NCI-H146 (cell line): ENCODE measurements at regions not wholly inside any gene's neighbourhood (a gene's known extent, or its start where the extent isn't known, plus 50 kb on each side); places are given as distances from the start of the nearest gene placed in this dataset.
"Not testable (repeated sequence)": the region's sequence is repeated elsewhere in the genome, so short reads cannot be mapped to it uniquely, and the experiment has no call there.

Experiments
- DNase-seq: peaks from one replicate; lab custom pipeline; 2025; lab: John Stamatoyannopoulos, UW

GRCh38 chrX:26873736-26874135 is 589.4 kb downstream of the PPP4R3C start:
- DNase-seq = no peak

DNA sequence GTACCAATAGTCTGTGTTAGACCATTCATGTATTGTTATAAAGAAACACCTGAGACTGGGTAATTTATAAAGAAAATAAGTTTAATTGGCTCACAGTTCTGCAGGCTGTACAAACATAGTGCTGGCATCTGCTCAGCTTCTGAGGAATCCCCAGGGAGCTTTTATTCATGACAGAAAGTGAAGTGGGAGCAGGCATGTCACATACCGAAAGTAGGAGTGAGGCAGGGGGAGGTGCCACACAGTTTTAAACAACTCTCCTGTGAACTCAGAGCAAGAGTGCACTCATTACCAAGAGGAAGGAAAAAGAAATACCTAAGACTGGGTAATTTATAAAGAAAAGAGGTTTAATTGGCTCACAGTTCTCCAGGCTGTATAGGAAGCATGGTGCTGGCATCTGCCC is 591.2 kb downstream of the PPP4R3C start:
- DNase-seq = no peak

DNA sequence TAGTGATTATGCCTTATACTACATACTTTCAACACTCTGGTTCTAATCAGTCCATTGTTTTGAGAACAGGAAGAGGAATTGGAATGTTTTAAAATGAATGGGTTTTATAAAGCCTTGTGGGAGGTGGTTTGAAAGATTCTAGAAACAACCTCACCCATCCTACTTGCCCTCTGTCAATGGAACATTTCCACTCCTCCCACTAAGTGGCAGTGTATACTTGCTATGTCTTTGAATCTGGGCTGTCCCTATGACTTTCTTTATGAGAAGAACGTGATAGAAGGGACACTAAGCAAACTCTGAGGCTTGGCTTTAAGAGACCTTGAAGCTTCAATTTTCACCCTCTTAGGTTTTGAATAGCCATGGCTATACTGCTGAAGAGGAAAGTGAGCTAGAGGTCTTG is 611.2 kb downstream of the PPP4R3C start:
- DNase-seq = no peak

GRCh38 chrX:26848511-26848910 is 614.6 kb downstream of the PPP4R3C start:
- no peak for DNase-seq

GRCh38 chrX:26845056-26845455 is 618.1 kb downstream of the PPP4R3C start:
- no peak for DNase-seq

- DNase-seq = no peak
Observed at GRCh38 chrX:26822448-26822847, 606.5 kb downstream of the MAGEB5 start.

- DNase-seq = no peak
Observed at GRCh38 chrX:26789751-26790150, 573.8 kb downstream of the MAGEB5 start.

DNA sequence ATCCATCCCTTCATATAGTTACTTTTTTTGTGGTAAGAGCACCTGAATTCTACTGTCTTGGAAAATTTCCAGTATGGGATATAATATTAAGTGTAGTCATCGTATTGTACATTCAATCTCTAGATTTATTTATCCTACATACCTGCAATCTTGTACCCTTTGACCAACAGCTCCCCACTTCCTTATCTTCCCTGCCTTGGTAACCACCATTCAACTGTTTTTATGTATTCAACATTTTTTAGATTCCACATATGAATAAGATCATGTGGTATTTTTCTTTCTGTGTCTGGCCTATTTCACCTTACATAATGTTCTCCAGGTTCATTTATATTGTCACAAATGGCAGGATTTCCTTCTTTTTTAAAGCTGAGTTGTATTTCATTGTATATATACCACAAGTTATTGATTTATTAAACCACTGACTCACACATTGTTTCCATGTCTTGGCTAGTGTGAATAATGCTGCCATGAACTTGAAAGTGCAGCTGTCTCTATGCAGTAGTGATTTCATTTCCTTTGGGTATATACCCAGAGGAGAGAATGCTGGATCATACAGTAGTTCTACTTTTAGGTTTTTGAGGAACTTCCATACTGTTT is 572.5 kb downstream of the MAGEB5 start:
- no peak for DNase-seq

DNA sequence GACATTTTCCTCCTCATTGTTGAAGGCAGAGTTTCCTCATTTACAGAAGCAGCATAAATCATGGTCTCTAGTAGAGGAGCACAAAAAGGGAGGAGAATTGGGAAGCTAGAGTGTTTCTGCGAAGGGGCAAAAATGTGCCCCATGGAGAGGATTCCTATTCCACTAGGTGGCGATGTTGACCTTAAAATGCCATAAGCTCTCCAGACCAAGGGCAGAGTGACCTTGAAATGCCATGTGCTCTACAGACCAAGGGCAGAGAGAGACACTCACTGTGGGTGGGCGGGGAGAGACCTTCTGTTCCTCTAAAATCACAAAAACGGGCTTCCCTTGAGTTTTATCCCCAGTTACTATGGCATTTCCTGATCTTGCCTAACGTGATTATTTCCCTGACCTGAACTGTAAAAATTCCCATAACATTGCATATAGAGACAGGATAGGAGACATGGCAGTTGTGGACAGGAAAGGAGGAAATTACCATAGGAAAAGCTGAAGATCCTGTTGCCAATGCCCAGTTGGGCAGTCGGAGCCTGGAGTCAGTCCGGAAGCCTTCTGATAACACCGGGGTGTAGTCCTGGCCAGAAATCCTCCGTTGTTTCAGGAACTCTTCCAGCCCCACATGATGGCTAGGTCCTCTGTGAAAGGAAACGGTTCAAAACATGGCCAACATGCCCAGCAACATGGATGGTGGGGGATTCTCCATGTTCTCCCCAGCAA is 567.7 kb downstream of the MAGEB5 start:
- peak; percentile 11 for DNase-seq

GRCh38 chrX:26778320-26778888 is 562.4 kb downstream of the MAGEB5 start:
- DNase-seq = no peak

DNA sequence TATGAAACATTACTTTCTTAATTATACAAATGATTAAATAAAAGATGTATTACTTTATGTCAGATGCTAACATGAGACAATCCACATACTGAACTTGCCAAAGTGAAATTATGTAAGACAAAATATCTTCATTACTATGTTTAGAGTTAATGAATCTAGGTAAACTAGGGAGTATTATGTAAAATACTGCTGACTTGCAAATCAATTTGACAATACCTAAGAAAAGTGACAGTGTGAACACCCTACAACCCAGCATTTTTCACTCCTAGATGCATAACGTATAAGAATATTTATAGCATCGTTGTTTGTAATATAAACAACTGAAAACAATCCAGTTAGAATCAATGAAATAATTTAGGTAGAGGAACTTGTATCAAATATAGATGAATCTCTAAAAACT is 546.3 kb downstream of the MAGEB5 start:
- no peak for DNase-seq

DNA sequence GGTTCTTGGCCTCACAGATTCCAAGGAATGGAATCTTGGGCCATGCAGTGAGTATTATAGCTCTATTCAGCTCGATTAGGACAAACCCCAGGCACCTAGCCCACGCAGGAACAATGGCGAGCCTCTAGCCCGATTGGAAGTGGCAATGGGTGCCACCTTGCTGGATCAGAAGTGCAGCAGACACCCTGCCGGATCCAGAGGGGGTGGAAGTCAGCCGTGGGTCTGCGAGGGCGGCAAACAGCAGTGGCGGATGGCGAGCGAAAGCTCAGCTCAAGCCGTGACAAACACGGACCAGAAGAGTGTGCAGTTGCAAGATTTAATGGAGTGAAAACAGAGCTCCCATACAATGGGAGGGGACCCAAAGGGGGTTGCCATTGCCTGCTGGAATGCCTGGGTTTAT is 539.8 kb downstream of the MAGEB5 start:
- DNase-seq = not testable (repeated sequence)

DNA sequence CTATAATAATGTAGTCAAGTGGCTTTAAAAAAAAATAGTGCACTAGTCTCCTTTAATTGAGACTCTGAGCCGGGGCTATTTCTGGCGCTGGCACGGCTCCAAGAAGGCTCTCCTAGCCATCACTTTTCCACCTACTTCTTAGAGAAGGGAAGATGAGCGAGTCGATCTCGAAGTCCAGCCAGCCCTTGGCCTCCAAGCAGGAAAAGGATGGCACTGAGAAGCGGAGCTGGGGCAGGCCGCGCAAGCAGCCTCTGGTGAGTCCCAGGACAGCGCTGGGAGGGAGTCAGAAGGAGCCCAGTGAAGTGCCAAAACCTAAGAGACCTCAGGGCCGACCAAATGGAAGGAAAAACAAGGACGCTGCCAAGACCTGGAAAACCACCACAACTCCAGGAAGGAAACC is 531.9 kb downstream of the MAGEB5 start:
- DNase-seq = no peak

GRCh38 chrX:26722666-26723428 is 506.9 kb downstream of the MAGEB5 start:
- no peak for DNase-seq

DNA sequence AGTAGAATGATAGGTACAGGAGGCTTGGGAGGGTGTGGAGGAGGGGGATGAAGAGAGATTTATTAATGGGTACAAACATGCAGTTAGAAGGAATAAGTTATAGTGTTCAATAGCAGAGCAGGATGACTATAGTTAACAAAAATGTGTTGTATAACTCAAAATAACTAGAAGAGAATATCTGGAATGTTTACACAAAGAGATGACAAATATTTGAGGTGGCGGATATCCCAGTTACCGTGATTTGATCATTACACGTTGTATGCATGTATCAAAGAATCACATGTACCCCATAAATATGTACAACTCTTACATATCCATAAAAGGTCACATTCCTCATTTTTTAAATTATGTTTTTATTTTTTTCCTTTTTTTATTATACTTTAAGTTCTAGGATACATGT is 456.6 kb downstream of the MAGEB5 start:
- no peak for DNase-seq

DNA sequence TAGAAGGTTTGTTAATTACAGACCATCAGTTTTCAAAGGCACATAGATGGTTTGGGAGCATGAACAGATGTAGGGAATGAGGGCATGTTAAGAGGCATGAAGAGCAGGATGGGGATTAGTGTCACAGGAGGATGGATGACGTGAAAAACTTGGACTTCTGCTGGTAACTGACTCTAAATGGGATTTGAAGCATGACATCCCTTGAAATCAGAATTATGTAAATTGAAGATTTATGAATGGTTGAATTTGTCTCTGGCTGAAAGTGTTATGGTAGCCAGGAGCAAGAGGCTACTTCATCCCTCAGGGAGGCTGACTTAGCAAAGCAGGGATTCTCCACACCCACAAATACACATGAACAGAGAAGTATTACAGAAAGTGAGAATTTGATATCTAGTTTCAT is 454.6 kb downstream of the MAGEB5 start:
- no peak for DNase-seq

- no peak for DNase-seq
Observed at GRCh38 chrX:26664919-26665318, 448.9 kb downstream of the MAGEB5 start.

DNA sequence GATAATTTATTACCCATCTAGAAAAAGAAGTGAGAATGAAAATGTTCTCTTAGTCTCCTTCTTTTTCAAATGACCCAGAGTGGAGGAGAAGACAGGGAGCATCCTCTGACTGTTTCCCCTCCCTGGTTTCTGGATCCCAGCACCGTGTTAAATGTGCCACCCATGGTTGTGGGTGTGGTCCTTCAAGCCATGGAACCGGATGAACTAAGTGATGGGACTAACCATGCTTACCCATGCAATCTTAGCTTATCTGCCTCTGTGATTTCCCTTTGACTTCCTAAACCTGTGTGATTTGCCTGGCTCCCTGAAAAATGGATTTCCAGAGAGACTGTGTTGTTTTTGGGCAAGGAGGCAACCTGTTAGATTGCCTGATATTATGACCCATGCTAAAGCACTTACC is 437.1 kb downstream of the MAGEB5 start:
- no peak for DNase-seq

GRCh38 chrX:26651755-26652154 is 435.8 kb downstream of the MAGEB5 start:
- no peak for DNase-seq

DNA sequence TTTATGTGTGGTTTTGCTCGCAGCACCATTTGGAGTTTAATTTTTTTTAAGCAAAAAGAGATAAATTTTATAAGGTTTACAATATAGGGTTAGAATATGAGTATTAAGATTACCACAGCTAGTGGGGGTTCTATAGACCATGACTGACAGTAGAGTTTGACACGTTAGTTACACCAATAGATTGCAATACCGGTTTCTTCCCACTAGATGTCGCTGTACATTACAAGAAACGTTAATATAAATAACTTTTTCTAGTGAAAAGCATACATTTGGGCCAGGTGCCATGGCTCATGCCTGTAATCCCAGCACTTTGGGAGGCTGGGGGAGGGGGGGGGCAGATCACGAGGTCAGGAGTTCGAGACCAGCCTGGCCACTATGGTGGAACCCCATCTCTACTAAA is 433.6 kb downstream of the MAGEB5 start:
- peak; percentile 1 for DNase-seq

- DNase-seq = no peak
Observed at GRCh38 chrX:26631385-26631784, 415.4 kb downstream of the MAGEB5 start.

DNA sequence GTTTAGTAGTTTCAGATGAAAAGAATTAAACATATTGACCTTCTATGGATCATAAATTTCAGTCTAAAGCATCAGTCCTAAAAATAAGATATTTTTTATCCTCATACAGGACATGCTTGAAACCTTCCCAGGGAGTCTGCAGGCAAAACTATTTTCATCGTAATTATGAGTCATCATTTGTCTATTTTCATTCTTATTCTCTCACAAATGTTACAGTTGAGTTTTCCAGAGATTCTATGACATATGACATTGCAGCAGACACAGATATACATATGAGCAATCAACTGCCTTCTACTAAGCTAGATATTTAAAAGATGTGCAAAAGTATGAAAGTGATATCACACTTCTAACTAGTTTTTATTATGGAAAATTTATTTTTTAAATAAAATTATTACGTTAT is 398.0 kb downstream of the MAGEB5 start:
- no peak for DNase-seq

DNA sequence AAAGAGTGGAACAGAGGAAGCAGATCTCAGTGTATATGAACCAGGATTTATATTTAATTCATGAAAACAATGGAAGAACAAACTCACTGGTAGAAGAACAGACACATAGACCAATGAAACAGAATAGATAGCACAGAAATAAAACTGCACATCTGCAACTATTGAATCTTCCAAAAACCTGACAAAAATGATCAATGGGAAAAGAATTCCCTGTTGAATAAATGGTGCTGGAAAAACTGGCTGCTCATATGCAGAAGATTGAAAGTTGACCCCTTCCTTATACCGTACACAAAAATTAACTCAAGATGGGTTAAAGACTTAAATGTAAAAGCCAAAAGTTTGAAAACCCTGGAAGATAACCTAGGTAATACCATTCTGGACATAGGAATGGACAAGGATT is 391.0 kb downstream of the MAGEB5 start:
- no peak for DNase-seq
